HEK293 (cell line): ENCODE measurements at regions not wholly inside any gene's neighbourhood (a gene's known extent, or its start where the extent isn't known, plus 50 kb on each side); places are given as distances from the start of the nearest gene placed in this dataset.

Experiments
- CTCF ChIA-PET: fragments of 350-600 bp; formaldehyde crosslinking; extraction: SDS; loops from one replicate; lab custom pipeline; 2021; ENCODE audit warnings: antibody characterized with exemption; lab: Yijun Ruan, JAX
- POLR2A ChIA-PET: fragments of 300-600 bp; formaldehyde crosslinking; extraction: SDS; loops from one replicate; lab custom pipeline; 2020; ENCODE audit warnings: antibody characterized with exemption, inconsistent platforms; lab: Yijun Ruan, JAX
- H3K27ac ChIP-seq: fragments of 200-500 bp; sonication (Bioruptor generic); 2 replicates; pipeline ENCODE4 v1.5.1; 2014; ENCODE audit warnings: low read depth, low read length, control low read depth, inconsistent platforms; ENCODE audit errors: extremely low read depth
- H3K36me3 ChIP-seq, 2 experiments: fragments of 200-500 bp in 1 of 2; sonication (Bioruptor generic) in 1 of 2; 1 replicate in 1 of 2; 2 replicates in 1 of 2; pipeline ENCODE4 v1.5.1; 2014 to 2017; ENCODE audit warnings: inconsistent platforms in 2 of 2, low read length in 2 of 2; ENCODE audit not compliant: control insufficient read depth in 2 of 2, insufficient read depth in 1 of 2
- H3K4me1 ChIP-seq: fragments of 200-500 bp; sonication (Bioruptor generic); 2 replicates; pipeline ENCODE4 v1.5.1; 2014; ENCODE audit warnings: mild to moderate bottlenecking, low read length, inconsistent platforms; ENCODE audit not compliant: control insufficient read depth, insufficient read depth
- H3K4me3 ChIP-seq: 2 replicates; pipeline ENCODE4 v1.5.1; 2011; ENCODE audit warnings: low read depth, mild to moderate bottlenecking, control low read depth, low read length, moderate library complexity
- H3K9me3 ChIP-seq: fragments of 200-500 bp; sonication (Bioruptor generic); 2 replicates; pipeline ENCODE4 v1.5.1; 2014; ENCODE audit warnings: low read depth, low read length, inconsistent platforms; ENCODE audit not compliant: control insufficient read depth, insufficient read depth
- KLF8 ChIP-seq: fragments of 450-650 bp; formaldehyde crosslinking; IDR thresholded peaks from 2 replicates; pipeline ENCODE4 v1.5.1; 2016; ENCODE audit warnings: missing biosample characterization, missing genetic modification characterization
- ZNF140 ChIP-seq: fragments of 450-650 bp; formaldehyde crosslinking; IDR thresholded peaks from 2 replicates; pipeline ENCODE4 v1.5.1; 2016; ENCODE audit warnings: missing biosample characterization, missing genetic modification characterization
- ZNF155 ChIP-seq: fragments of 450-650 bp; formaldehyde crosslinking; IDR thresholded peaks from 2 replicates; pipeline ENCODE4 v1.5.1; 2016; ENCODE audit warnings: missing biosample characterization, missing genetic modification characterization
- ZNF157 ChIP-seq: fragments of 450-650 bp; formaldehyde crosslinking; IDR thresholded peaks from 2 replicates; pipeline ENCODE4 v1.5.1; 2016; ENCODE audit warnings: missing biosample characterization, missing genetic modification characterization
- ZNF169 ChIP-seq: fragments of 450-650 bp; formaldehyde crosslinking; IDR thresholded peaks from 2 replicates; pipeline ENCODE4 v1.5.1; 2016; ENCODE audit warnings: missing biosample characterization, missing genetic modification characterization
- ZNF223 ChIP-seq: fragments of 450-650 bp; formaldehyde crosslinking; IDR thresholded peaks from 2 replicates; pipeline ENCODE4 v1.5.1; 2016; ENCODE audit warnings: missing biosample characterization, missing genetic modification characterization
- ZNF23 ChIP-seq: fragments of 450-650 bp; formaldehyde crosslinking; IDR thresholded peaks from 2 replicates; pipeline ENCODE4 v1.5.1; 2016; ENCODE audit warnings: missing biosample characterization, missing genetic modification characterization, borderline replicate concordance
- ZNF26 ChIP-seq: fragments of 450-650 bp; formaldehyde crosslinking; IDR thresholded peaks from 2 replicates; pipeline ENCODE4 v1.5.1; 2016; ENCODE audit warnings: missing biosample characterization, missing genetic modification characterization
- ZNF302 ChIP-seq: fragments of 450-650 bp; formaldehyde crosslinking; IDR thresholded peaks from 2 replicates; pipeline ENCODE4 v1.5.1; 2016; ENCODE audit warnings: missing biosample characterization, missing genetic modification characterization, low read depth
- ZNF354C ChIP-seq: fragments of 450-650 bp; formaldehyde crosslinking; IDR thresholded peaks from 2 replicates; pipeline ENCODE4 v1.5.1; 2016; ENCODE audit warnings: missing biosample characterization, missing genetic modification characterization, low read depth, borderline replicate concordance
- ZNF561 ChIP-seq: fragments of 450-650 bp; IDR thresholded peaks from 2 replicates; pipeline ENCODE4 v1.5.1; 2018; ENCODE audit warnings: missing biosample characterization, missing genetic modification characterization, borderline replicate concordance
- ZNF626 ChIP-seq: fragments of 450-650 bp; sonication (Bioruptor Pico); formaldehyde crosslinking; IDR thresholded peaks from 2 replicates; pipeline ENCODE4 v1.5.1; 2018; ENCODE audit warnings: missing biosample characterization, missing genetic modification characterization, inconsistent platforms
- ZNF629 ChIP-seq: fragments of 450-650 bp; formaldehyde crosslinking; IDR thresholded peaks from 2 replicates; pipeline ENCODE4 v1.5.1; 2017; ENCODE audit warnings: missing biosample characterization, missing genetic modification characterization
- ZNF843 ChIP-seq: fragments of 450-650 bp; formaldehyde crosslinking; IDR thresholded peaks from 2 replicates; pipeline ENCODE4 v1.5.1; 2016; ENCODE audit warnings: missing biosample characterization, missing genetic modification characterization
- TF ChIP-seq, protein P1 (sequence below): fragments of 450-650 bp; formaldehyde crosslinking; IDR thresholded peaks from 2 replicates; pipeline ENCODE4 v1.5.1; 2016; ENCODE audit warnings: missing biosample characterization, missing genetic modification characterization
- TF ChIP-seq, protein P2 (sequence below): fragments of 450-650 bp; formaldehyde crosslinking; IDR thresholded peaks from 2 replicates; pipeline ENCODE4 v1.5.1; 2016; ENCODE audit warnings: missing biosample characterization, missing genetic modification characterization
- TF ChIP-seq, protein P3 (sequence below): fragments of 450-650 bp; formaldehyde crosslinking; IDR thresholded peaks from 2 replicates; pipeline ENCODE4 v1.5.1; 2016; ENCODE audit warnings: missing biosample characterization, missing genetic modification characterization
- TF ChIP-seq, protein P4 (sequence below): fragments of 450-650 bp; formaldehyde crosslinking; IDR thresholded peaks from 2 replicates; pipeline ENCODE4; 2016; ENCODE audit warnings: missing biosample characterization, missing genetic modification characterization

GRCh38 chr2:117299451-117299850, 515.0 kb upstream of the DDX18 start:
- Histone ChIP-seq H3K9me3 (no peaks in the 10 kb centered on the region), H3K36me3 (no peaks in the 10 kb centered on the region), H3K27ac (no peak overlapping the region), H3K4me3 (no peak overlapping the region), H3K4me1 (no peaks in the 10 kb centered on the region)
- POLR2A ChIA-PET = no interaction called here
- CTCF ChIA-PET = no interaction called here
- TF ChIP-seq, protein P1, sequence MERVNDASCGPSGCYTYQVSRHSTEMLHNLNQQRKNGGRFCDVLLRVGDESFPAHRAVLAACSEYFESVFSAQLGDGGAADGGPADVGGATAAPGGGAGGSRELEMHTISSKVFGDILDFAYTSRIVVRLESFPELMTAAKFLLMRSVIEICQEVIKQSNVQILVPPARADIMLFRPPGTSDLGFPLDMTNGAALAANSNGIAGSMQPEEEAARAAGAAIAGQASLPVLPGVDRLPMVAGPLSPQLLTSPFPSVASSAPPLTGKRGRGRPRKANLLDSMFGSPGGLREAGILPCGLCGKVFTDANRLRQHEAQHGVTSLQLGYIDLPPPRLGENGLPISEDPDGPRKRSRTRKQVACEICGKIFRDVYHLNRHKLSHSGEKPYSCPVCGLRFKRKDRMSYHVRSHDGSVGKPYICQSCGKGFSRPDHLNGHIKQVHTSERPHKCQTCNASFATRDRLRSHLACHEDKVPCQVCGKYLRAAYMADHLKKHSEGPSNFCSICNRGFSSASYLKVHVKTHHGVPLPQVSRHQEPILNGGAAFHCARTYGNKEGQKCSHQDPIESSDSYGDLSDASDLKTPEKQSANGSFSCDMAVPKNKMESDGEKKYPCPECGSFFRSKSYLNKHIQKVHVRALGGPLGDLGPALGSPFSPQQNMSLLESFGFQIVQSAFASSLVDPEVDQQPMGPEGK = no peak
- TF ChIP-seq ZNF626 (no peak), ZNF155 (no peak), ZNF26 (tag by site-specific recombination) (no peak), ZNF629 (tag by site-specific recombination) (no peak), ZNF169 (no peak), ZNF302 (tag by site-specific recombination) (no peak), ZNF561 (no peak), ZNF223 (tag by site-specific recombination) (no peak), ZNF157 (tag by site-specific recombination) (no peak), ZNF23 (tag by site-specific recombination) (no peak), KLF8 (tag by site-specific recombination) (no peak), ZNF354C (tag by site-specific recombination) (no peak), ZNF140 (tag by site-specific recombination) (no peak), ZNF843 (tag by site-specific recombination) (no peak)
- TF ChIP-seq, protein P2, sequence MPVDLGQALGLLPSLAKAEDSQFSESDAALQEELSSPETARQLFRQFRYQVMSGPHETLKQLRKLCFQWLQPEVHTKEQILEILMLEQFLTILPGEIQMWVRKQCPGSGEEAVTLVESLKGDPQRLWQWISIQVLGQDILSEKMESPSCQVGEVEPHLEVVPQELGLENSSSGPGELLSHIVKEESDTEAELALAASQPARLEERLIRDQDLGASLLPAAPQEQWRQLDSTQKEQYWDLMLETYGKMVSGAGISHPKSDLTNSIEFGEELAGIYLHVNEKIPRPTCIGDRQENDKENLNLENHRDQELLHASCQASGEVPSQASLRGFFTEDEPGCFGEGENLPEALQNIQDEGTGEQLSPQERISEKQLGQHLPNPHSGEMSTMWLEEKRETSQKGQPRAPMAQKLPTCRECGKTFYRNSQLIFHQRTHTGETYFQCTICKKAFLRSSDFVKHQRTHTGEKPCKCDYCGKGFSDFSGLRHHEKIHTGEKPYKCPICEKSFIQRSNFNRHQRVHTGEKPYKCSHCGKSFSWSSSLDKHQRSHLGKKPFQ (tag by site-specific recombination) = no peak
- TF ChIP-seq, protein P3, sequence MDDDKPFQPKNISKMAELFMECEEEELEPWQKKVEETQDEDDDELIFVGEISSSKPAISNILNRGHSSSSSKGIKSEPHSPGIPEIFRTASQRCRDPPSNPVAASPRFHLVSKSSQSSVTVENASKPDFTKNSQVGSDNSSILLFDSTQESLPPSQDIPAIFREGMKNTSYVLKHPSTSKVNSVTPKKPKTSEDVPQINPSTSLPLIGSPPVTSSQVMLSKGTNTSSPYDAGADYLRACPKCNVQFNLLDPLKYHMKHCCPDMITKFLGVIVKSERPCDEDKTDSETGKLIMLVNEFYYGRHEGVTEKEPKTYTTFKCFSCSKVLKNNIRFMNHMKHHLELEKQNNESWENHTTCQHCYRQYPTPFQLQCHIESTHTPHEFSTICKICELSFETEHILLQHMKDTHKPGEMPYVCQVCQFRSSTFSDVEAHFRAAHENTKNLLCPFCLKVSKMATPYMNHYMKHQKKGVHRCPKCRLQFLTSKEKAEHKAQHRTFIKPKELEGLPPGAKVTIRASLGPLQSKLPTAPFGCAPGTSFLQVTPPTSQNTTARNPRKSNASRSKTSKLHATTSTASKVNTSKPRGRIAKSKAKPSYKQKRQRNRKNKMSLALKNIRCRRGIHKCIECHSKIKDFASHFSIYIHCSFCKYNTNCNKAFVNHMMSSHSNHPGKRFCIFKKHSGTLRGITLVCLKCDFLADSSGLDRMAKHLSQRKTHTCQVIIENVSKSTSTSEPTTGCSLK (tag by site-specific recombination) = no peak
- TF ChIP-seq, protein P4, sequence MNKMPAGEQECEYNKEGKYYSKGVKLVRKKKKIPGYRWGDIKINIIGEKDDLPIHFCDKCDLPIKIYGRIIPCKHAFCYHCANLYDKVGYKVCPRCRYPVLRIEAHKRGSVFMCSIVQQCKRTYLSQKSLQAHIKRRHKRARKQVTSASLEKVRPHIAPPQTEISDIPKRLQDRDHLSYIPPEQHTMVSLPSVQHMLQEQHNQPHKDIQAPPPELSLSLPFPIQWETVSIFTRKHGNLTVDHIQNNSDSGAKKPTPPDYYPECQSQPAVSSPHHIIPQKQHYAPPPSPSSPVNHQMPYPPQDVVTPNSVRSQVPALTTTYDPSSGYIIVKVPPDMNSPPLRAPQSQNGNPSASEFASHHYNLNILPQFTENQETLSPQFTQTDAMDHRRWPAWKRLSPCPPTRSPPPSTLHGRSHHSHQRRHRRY (tag by site-specific recombination) = no peak
